ENCODE measurements at regions not wholly inside any gene's neighbourhood (a gene's known extent, or its start where the extent isn't known, plus 50 kb on each side); places are given as distances from the start of the nearest gene placed in this dataset.
"Not testable (repeated sequence)": the region's sequence is repeated elsewhere in the genome, so short reads cannot be mapped to it uniquely, and the experiment has no call there.

- no peak for DNase-seq
Observed at GRCh38 chr5:155116456-155117251, 103.1 kb downstream of the KIF4B start.

DNA sequence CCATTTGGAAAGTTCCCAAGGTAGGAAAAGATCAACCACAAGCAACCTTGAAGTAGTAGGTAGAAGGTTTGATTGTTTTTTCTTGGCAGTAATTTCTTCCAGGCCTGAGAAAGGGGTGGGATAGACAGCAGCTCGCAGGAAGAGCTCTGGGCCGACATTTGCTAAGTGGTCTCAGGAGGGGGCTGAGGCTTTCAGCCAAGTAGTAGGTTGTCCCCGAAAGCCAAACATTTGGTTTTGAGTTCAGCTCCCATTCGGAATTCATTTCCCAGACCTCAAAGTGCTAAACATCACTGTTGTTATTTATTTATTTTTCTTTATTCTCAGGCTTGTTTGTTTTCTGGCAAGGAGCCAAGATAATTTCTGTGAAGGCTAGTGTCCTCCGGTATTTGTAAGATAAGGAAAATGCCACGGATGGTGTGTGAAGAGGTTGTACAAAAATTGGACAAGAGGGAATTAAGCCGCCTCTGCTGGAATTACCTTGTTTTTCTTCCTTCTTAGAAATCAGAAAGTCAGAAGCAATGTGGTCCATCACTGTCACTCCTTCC, 112.1 kb downstream of the KIF4B start:
- no peak for DNase-seq

GRCh38 chr5:155126573-155126972, 113.0 kb downstream of the KIF4B start:
- DNase-seq: no peak

GRCh38 chr5:155127552-155127951, 114.0 kb downstream of the KIF4B start:
- DNase-seq: no peak

GRCh38 chr5:155128786-155129512, 115.4 kb downstream of the KIF4B start:
- DNase-seq: no peak

DNA sequence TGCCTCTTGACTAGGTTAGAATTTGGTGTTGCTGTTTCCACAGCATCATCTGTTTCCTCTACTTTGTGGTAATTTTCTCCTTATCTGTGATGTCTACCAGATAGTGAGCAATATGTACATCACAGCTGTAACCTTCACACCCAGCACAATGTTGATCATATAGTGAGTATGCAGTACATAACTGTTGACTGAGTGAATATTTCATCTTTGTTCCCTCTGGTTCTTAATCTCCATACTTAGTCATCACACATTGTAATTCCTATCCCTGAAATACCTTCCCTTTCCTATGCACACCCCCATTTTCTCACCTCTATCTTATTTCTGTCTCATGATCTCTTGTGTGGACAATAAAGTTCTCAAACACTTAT, 115.9 kb downstream of the KIF4B start:
- DNase-seq: no peak

DNA sequence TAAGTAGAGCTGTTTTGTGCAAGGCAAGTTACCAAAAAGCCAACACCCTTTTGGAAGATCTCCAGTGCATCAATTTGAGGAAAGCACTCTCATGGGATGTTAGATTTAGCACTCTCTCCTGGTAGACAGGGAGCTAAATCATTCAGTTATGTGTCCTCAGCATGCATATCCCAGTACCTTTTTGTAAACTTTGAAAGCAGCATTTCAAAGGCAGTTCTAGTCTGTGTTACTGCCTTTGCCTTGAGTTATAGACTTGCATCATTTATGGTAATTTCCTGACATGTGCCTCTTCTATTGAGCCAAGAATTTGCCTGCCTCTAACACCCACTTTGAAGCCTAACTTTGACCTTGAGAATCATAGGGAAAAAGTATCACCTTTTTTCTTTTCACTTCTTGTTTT, 120.6 kb downstream of the KIF4B start:
- DNase-seq: no peak

DNA sequence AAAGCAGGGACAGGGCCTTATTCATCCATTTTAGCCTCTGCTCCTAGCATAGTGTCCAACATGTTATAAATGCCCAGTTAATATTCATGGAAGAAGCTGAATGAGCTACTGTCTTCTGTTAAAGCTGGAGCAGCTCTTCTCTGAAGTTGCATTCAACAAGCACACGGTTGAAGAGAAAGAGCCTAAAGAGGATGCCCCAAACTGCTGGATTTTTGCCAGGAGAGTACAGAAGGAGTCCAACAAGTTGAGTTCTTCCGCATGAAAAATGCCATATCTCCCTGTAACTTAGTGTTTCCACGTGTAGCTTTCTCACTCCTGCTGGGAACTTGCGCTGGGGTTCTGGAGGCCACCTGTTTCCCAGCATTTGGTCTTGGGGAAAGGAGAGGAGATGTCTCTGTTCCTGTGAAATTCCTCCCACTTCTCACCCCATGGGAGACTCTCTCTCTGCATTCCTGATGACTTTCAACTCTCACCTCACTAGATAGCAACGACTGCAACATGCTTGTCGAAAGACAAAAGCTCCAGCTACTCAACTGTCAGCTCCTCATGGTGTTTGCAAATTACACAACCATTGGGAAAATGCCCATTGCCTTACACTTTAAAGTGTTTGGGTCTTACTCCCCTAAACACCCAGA, 122.8 kb downstream of the KIF4B start:
- DNase-seq: no peak

- no peak for DNase-seq
Observed at GRCh38 chr5:155137683-155138082, 124.1 kb downstream of the KIF4B start.

GRCh38 chr5:155140646-155141045, 127.1 kb downstream of the KIF4B start:
- no peak for DNase-seq

DNA sequence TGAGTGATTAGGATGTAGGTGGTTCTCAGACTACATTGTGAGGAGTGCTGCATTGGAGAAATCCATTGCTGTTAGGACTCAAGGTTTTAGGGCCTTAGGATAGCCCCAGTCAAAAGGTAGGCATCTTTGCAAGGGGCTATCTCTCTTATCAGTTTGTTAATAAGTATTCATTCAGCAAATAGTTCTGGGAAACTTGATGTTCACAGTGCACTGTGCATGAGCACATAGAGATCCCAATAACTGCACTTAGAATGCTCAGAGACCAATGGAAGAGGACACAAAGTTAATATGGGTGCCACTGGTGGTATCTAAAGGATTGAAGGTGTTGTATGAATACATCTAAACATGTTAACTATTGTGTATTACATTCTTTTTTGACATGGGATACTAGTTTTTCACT, 131.4 kb downstream of the KIF4B start:
- no peak for DNase-seq

DNA sequence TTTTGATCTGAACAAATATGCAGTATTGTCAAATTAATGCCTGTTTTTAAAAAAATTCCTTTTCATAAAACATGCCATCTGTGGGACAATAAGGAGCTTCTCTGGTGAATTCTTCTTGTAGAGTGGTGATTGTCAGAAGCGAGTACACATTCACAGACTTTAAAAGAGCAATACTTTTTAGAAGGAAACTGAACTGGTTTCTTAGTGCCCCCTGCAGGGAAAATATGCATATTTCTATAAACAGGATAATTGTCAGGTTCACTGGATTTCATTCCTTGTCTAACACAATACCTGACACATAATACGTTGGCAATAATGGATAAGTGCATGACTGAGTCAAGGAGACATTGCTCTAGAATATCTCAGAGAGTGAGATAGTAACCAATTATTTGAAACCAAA, 133.7 kb downstream of the KIF4B start:
- no peak for DNase-seq

- no peak for DNase-seq
Observed at GRCh38 chr5:155148694-155149093, 135.1 kb downstream of the KIF4B start.

GRCh38 chr5:155150012-155150411, 136.5 kb downstream of the KIF4B start:
- DNase-seq: no peak

- DNase-seq: no peak
Observed at GRCh38 chr5:155154973-155155372, 141.4 kb downstream of the KIF4B start.

DNA sequence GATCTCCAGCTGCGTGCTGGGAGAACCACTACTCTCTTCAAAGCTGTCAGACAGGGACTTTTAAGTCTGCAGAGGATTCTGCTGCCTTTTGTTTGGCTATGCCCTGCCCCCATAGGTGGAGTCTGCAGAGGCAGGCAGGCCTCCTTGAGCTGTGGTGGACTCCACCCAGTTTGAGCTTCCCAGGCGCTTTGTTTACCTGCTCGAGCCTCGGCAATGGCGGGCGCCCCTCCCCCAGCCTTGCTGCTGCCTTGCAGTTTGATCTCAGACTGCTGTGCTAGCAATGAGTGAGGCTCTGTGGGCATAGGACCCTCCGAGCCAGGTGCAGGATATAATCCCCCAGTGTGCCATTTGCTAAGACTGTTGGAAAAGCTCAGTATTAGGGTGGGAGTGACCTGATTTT, 149.5 kb downstream of the KIF4B start:
- not testable (repeated sequence) for DNase-seq

GRCh38 chr5:155167736-155168135, 154.2 kb downstream of the KIF4B start:
- no peak for DNase-seq

DNA sequence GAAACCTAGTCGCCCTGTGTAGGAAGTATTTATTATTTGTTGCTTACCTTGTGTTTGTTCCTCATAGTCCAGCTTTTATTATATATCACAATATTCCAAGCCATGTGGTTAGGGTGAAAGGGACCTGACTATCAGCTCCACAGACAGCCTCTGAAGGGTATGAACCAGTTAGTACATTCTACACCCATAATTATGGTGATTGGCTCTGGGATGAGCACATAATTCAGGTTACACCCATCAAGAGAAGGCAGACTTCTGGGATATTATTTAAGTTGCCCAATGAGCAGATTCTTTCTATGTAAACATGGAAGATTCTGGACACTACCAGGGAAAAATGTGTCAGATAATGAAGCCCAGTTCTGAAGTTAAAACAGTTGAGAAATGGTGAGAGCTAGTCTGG, 168.0 kb downstream of the KIF4B start:
- DNase-seq: no peak

DNA sequence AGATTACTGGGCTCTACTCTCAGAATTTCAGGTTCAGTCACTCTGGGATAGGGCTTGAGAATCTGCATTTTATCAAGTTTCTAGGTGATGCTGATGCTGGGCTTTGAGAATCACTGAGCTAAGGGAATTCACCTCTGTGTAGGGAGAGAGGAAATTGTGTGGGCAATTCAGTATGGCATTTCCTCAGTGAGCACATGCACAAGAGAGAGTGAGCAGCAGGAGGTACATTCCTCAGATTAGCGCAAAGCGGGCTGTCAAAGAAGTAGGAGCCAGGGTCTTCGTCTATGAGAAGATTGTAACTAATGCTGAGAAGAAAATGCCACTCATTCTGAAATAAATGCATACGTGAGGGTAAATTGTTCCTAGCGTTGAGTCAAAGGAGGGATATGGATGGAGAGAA, 175.9 kb downstream of the KIF4B start:
- DNase-seq: no peak

DNA sequence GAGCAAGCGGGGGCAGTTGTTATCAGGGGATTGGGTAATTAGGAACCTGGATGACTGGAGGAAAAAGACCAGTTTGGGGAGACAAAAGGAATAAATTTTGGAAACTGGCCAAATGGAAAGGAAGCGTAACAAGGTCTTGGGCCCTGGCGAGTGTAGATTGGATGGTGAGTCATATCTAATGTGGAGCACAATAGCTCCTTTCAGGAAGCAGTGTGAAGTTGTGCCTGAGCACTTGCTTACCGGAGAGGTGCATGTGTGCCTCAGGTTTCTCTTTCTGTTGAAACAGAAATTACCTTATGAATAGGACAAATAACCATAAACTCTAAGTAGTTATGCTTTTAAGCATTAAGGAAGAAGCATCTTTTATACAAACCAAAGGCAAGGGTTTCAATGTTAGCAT, 176.4 kb downstream of the KIF4B start:
- DNase-seq: no peak

DNA sequence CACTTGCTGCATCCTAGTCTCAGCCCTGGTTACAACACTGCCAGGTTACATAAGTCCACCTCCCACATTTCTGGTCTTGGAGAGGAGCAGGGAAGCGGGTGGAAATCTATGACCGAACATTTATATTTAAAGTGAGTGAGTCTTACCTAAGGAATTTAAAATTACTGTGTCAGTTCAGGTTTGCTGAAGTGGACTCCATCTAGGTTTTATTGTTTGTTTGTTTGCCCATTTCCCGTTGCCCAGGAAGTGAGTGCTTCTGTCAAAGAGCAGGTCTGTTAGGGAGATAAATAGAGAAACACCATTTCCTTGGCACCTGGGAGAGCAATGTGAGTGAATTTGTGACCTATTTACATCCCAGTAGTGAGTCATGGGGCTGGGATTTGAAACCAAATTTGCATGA, 179.5 kb downstream of the KIF4B start:
- no peak for DNase-seq

GRCh38 chr5:155193483-155194107, 180.0 kb downstream of the KIF4B start:
- DNase-seq: no peak

- DNase-seq: no peak
Observed at GRCh38 chr5:155200608-155201007, 187.1 kb downstream of the KIF4B start.
